ENCODE measurements at regions not wholly inside any gene's neighbourhood (a gene's known extent, or its start where the extent isn't known, plus 50 kb on each side); places are given as distances from the start of the nearest gene placed in this dataset.

DNA sequence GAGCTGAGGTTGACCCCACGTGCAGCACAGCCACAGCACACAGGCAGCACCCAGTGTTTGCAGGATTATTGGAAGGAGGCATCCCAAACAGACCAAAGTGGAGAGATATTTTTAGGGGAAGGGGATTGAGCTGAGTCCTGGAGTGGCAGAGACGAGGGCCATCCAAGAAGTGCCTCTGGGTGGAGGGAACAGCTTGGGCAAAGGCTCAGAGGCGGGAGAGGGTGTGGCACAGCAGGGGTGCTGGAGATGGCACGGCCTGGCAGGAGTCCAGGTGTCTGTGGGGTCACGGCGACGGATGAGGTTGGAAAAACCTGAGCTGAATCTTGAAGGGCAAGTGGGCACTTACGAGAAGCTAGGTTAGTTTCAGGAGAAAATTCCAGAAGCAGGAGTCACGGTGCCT lies 60.6 kb downstream of the INHBB start:
- TF ChIP-seq, protein P1, sequence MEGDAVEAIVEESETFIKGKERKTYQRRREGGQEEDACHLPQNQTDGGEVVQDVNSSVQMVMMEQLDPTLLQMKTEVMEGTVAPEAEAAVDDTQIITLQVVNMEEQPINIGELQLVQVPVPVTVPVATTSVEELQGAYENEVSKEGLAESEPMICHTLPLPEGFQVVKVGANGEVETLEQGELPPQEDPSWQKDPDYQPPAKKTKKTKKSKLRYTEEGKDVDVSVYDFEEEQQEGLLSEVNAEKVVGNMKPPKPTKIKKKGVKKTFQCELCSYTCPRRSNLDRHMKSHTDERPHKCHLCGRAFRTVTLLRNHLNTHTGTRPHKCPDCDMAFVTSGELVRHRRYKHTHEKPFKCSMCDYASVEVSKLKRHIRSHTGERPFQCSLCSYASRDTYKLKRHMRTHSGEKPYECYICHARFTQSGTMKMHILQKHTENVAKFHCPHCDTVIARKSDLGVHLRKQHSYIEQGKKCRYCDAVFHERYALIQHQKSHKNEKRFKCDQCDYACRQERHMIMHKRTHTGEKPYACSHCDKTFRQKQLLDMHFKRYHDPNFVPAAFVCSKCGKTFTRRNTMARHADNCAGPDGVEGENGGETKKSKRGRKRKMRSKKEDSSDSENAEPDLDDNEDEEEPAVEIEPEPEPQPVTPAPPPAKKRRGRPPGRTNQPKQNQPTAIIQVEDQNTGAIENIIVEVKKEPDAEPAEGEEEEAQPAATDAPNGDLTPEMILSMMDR (IDR thresholded peaks at IDR 0.05; ENCODE audit: unreplicated experiment) = no peak
- no peaks in the 10 kb centered on the region for H3K27me3 Mint-ChIP-seq (ENCODE audit: unreplicated experiment)
- H3K4me1 Mint-ChIP-seq (ENCODE audit: low read depth, unreplicated experiment) = peaks cover 20% of the 10 kb centered on the region
- peaks cover 8% of the 10 kb centered on the region for H3K9me3 Mint-ChIP-seq (ENCODE audit: low read depth, unreplicated experiment)
- no peak overlapping the region for H3K27ac Mint-ChIP-seq (ENCODE audit: unreplicated experiment)
- CTCF ChIA-PET = no interaction called here
- no peaks in the 10 kb centered on the region for H3K36me3 Mint-ChIP-seq (ENCODE audit: insufficient read depth, unreplicated experiment)
- H3K4me3 Mint-ChIP-seq (ENCODE audit: low read depth, unreplicated experiment) = no peak overlapping the region
- intact Hi-C loops (cut with micrococcal nuclease; ENCODE audit: unreplicated experiment) = no loop called here
- no peak for DNase-seq
- BruUV-seq (replicated peaks) = no TSS peak

DNA sequence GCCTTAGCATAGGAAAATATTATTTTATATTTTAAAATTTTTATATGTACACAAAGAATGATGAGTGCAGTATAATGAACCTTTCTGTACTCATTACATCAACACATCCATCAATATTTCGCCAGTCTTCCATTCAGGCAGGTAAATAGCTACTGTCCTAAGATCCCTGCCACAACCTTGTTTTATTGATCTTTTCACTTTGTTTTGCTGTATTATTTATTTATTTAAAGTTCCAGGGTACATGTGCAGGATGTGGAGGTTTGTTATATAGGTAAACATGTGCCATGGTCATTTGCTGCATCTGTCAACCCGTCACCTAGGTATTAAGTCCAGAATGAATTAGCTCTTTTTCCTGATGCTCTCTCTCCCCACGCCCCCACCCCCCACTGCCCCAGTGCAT lies 64.6 kb downstream of the INHBB start:
- intact Hi-C loops (cut with micrococcal nuclease; ENCODE audit: unreplicated experiment) = no loop called here
- peaks cover 31% of the 10 kb centered on the region for H3K27me3 Mint-ChIP-seq (ENCODE audit: unreplicated experiment)
- H3K27ac Mint-ChIP-seq (ENCODE audit: unreplicated experiment) = no peak overlapping the region
- no TSS peak for BruUV-seq (replicated peaks)
- H3K4me1 Mint-ChIP-seq (ENCODE audit: low read depth, unreplicated experiment) = no peaks in the 10 kb centered on the region
- CTCF ChIA-PET = no interaction called here
- H3K4me3 Mint-ChIP-seq (ENCODE audit: low read depth, unreplicated experiment) = no peak overlapping the region
- TF ChIP-seq, protein P1 (IDR thresholded peaks at IDR 0.05; ENCODE audit: unreplicated experiment) = no peak
- H3K36me3 Mint-ChIP-seq (ENCODE audit: insufficient read depth, unreplicated experiment) = no peaks in the 10 kb centered on the region
- H3K9me3 Mint-ChIP-seq (ENCODE audit: low read depth, unreplicated experiment) = peaks cover 8% of the 10 kb centered on the region
- no peak for DNase-seq

DNA sequence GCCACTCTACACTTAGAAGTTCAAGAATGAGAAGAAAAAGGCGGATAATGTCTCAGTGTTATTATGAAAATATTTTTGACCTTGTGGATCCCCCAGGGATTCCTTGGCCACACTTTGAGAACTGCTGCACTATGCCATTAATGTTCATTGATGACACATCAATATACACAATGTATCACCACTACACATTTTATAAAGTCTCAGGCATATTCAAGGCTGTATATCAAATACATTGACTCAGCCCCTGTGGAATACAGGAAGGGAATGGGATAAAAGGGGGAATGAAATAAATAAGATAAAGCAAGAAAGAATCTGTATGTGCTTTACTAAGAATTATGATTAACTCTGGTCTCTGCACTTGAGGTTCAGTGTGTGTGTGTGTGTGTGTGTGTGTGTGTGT lies 69.1 kb downstream of the INHBB start:
- BruUV-seq (replicated peaks) = no TSS peak

DNA sequence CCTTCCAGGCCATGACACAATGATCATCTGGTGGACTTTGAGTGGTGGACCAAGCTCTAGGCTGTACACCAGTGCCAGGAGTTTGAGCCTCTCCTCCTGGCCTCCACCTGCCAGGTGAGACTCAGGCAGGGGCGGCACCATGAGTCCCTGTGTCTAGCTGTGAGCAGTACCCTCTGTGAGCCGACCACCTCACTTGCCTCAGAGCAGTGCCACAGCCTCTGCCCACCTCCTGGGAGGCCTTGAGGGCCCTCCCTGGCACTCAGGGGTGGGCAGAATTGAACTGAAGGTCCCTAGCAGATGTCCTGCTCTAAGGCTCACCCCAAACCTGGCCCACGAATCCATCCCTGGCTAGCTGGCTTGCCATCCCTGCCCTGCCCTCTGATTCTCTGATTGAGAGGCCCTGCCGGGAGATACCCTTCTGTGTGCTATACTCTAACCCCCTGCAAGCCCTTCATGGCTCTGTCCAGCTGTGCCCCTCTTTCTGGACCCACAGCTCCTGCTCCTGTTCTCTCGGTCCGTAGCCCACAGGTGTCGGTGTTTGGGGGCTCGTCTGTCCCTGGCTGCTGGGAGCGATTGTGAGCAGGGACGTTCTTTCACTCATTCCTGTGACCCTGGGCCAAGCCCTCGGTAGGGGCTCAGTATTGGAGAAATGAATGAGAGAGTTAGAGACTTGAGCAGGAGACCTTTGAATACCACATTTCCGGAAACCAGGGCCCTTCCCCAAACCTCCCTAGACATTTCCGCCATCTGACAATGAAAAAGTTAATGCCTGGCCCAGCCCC lies 70.0 kb downstream of the INHBB start:
- Mint-ChIP-seq H3K27ac (ENCODE audit: unreplicated experiment) (no peak overlapping the region), H3K9me3 (ENCODE audit: low read depth, unreplicated experiment) (no peaks in the 10 kb centered on the region), H3K27me3 (ENCODE audit: unreplicated experiment) (peaks cover 70% of the 10 kb centered on the region), H3K4me3 (ENCODE audit: low read depth, unreplicated experiment) (no peak overlapping the region), H3K36me3 (ENCODE audit: insufficient read depth, unreplicated experiment) (no peaks in the 10 kb centered on the region), H3K4me1 (ENCODE audit: low read depth, unreplicated experiment) (no peaks in the 10 kb centered on the region)
- BruUV-seq (replicated peaks) = no TSS peak
- CTCF ChIA-PET = interaction anchor here (1.3 kb wide), 1 partner anchor 15 kb away, joined by 3 read pairs; no protein-coding TSS in a partner anchor
- DNase-seq = no peak
- intact Hi-C loops (cut with micrococcal nuclease; ENCODE audit: unreplicated experiment) = no loop called here
- TF ChIP-seq, protein P1 (IDR thresholded peaks at IDR 0.05; ENCODE audit: unreplicated experiment) = no peak

More for the DNA sequence above, 69.1 kb downstream of the INHBB start:
- no peak overlapping the region for H3K27ac Mint-ChIP-seq (ENCODE audit: unreplicated experiment)
- CTCF ChIA-PET = interaction anchor here (1.3 kb wide), 1 partner anchor 14 kb away, joined by 3 read pairs; no protein-coding TSS in a partner anchor
- H3K36me3 Mint-ChIP-seq (ENCODE audit: insufficient read depth, unreplicated experiment) = no peaks in the 10 kb centered on the region
- H3K4me3 Mint-ChIP-seq (ENCODE audit: low read depth, unreplicated experiment) = no peak overlapping the region
- H3K27me3 Mint-ChIP-seq (ENCODE audit: unreplicated experiment) = peaks cover 62% of the 10 kb centered on the region
- H3K9me3 Mint-ChIP-seq (ENCODE audit: low read depth, unreplicated experiment) = no peaks in the 10 kb centered on the region
- TF ChIP-seq, protein P1 (IDR thresholded peaks at IDR 0.05; ENCODE audit: unreplicated experiment) = no peak
- H3K4me1 Mint-ChIP-seq (ENCODE audit: low read depth, unreplicated experiment) = no peaks in the 10 kb centered on the region
- intact Hi-C loops (cut with micrococcal nuclease; ENCODE audit: unreplicated experiment) = no loop called here
- DNase-seq = no peak

Data from Calu3 (cell line).